ENCODE measurements at regions not wholly inside any gene's neighbourhood (a gene's known extent, or its start where the extent isn't known, plus 50 kb on each side); places are given as distances from the start of the nearest gene placed in this dataset.

DNA sequence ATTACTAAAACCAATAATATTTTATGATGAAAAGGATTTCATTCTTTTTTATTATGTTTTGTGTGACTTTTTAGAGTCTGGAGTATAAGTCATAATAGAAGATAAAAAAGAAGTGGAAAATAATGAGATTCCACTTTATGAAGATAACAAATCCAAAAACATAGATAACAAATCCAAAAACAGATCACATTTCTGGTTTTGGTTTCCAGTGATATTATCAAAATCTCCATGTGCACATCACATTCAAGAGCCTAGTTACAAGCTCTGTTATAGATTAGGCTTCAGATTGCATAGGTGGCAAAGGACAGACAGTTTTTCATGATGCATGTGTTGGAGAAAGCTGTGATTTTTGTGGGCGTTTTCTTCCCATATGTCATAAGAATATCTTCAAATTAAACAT lies 648.2 kb downstream of the STK39 start:
- TF ChIP-seq, protein P1, sequence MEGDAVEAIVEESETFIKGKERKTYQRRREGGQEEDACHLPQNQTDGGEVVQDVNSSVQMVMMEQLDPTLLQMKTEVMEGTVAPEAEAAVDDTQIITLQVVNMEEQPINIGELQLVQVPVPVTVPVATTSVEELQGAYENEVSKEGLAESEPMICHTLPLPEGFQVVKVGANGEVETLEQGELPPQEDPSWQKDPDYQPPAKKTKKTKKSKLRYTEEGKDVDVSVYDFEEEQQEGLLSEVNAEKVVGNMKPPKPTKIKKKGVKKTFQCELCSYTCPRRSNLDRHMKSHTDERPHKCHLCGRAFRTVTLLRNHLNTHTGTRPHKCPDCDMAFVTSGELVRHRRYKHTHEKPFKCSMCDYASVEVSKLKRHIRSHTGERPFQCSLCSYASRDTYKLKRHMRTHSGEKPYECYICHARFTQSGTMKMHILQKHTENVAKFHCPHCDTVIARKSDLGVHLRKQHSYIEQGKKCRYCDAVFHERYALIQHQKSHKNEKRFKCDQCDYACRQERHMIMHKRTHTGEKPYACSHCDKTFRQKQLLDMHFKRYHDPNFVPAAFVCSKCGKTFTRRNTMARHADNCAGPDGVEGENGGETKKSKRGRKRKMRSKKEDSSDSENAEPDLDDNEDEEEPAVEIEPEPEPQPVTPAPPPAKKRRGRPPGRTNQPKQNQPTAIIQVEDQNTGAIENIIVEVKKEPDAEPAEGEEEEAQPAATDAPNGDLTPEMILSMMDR (IDR thresholded peaks at IDR 0.05; ENCODE audit: insufficient read depth, low read depth, low read length, missing control alignments): no peak
- DNase-seq (ENCODE audit: low read depth): no peak
- no peak overlapping the region for H3K4me3 ChIP-seq (ENCODE audit: low read depth, low read length)

DNA sequence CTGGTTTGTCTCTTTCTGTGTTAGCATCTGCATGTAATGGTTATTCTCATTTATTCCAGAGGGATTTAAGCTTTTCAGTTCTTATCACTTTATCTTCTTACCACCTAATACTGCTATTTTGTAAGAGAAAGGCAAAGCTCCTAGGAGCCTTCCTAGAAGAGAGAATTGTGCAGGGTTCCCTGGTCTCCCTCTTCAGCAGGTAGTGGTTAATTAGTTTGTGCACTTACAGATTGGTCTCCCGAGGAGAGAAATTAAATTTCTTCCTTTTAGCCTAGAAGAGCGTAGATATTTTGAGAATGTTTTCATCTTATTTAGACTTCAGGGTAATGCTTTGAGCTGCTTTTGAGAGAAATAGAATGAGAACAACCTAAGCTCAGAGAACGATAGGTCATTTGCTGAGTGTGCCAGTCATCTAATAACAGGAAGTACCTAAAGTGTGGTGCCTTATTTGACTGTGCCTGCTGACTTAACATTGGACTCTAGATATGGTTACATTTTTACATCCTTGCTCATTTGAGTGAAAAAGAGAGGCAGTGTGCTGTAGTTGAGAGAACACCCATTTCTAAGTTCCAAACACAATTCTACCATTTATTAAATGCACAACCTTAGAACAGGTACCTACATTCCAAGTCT lies 651.4 kb downstream of the STK39 start:
- peak; percentile 4 for DNase-seq (ENCODE audit: low read depth)

DNA sequence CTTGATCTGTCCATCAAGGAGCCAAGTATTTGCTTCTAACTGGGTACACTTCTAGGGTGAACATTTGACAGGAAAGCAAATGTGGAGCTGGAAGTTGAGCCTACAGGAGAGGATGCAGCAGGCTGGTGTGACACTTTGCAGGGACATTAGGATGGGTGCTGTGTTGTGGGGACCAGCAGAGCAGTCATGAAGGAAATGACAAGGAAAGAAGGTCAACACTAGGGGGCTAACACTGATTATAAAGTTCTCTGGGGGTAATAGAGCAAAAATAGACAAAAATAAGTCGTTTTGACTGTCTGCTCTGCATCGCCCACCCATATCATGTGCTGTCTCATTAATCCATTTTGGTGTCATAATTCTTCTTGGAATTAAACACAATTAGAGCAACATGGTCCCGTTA lies 652.4 kb downstream of the STK39 start:
- no peak for DNase-seq (ENCODE audit: low read depth)
- H3K4me3 ChIP-seq (ENCODE audit: low read depth, low read length): no peak overlapping the region
- TF ChIP-seq, protein P1 (IDR thresholded peaks at IDR 0.05; ENCODE audit: insufficient read depth, low read depth, low read length, missing control alignments): no peak

More for the DNA sequence above, 651.4 kb downstream of the STK39 start:
- no peak overlapping the region for H3K4me3 ChIP-seq (ENCODE audit: low read depth, low read length)
- TF ChIP-seq, protein P1 (IDR thresholded peaks at IDR 0.05; ENCODE audit: insufficient read depth, low read depth, low read length, missing control alignments): no peak

DNA sequence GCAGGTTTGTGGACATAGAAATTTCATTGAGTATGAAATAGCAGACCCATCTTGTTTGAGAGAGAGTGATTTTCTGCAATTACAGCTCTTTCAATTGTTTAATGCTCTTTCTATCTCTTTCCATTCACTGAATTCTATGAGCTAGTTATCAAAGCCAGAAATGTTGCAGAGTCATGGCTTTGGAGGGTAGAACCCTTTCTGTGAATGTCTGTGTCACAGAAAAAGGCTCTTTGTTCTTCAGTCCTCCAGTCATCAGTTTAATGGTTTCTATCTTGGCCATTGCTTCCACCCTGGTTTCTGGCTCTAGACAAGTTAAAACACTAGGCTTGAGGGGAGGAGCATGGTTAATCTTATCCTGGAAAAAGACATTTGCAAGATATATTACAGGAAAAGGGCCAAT lies 655.0 kb downstream of the STK39 start:
- no peak for DNase-seq (ENCODE audit: low read depth)
- H3K4me3 ChIP-seq (ENCODE audit: low read depth, low read length): no peak overlapping the region
- TF ChIP-seq, protein P1 (IDR thresholded peaks at IDR 0.05; ENCODE audit: insufficient read depth, low read depth, low read length, missing control alignments): no peak

DNA sequence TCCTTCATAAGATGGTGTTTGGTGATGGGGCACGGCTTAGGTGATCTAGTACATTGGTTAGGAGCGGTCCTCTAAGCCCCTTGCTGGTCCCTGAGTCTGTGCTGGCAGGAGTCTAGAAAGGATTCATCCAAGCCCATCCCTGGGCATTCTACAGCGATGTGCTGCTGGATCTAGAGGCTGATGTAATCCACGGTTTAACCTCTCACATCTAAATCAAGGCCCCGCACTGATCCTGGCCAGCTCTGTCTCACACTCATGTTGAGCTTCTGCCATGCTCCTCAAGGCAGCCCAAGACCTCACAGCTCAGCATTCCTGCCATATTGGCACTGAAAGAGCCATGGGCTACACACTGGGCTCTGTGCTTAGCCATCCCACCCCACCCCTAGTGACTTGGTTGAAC lies 664.8 kb downstream of the STK39 start:
- no peak for DNase-seq (ENCODE audit: low read depth)
- no peak overlapping the region for H3K4me3 ChIP-seq (ENCODE audit: low read depth, low read length)
- TF ChIP-seq, protein P1 (IDR thresholded peaks at IDR 0.05; ENCODE audit: insufficient read depth, low read depth, low read length, missing control alignments): no peak

DNA sequence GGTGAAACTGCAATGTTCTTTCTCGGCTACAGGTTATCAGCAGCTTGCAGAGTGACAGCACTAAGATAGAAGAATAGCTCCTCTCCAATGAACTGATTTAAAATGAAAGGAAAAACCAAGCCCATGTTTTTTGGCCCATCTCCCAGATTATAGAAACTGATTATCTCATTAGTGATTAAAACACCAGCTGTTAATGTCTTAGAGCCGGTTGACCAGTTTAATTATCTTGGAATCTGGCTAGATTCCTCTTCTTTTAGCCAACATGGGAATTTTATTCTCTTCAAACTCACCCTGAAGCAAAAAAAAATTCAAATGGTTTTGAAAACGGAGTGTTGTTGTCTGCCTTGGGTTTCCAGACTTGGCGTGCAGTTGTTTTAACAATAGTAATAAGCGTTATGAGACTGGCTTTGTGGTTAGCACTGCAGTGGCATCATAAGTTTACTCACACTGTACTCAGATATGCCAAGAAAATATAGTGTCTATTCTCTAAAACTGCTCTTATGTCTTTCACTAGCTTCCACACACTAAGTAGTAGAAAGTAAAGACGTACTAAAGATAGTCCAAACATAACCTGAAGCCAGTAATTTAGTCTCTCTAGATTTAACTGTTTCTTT lies 665.3 kb downstream of the STK39 start:
- DNase-seq (ENCODE audit: low read depth): no peak
- no peak overlapping the region for H3K4me3 ChIP-seq (ENCODE audit: low read depth, low read length)
- TF ChIP-seq, protein P1 (IDR thresholded peaks at IDR 0.05; ENCODE audit: insufficient read depth, low read depth, low read length, missing control alignments): no peak

DNA sequence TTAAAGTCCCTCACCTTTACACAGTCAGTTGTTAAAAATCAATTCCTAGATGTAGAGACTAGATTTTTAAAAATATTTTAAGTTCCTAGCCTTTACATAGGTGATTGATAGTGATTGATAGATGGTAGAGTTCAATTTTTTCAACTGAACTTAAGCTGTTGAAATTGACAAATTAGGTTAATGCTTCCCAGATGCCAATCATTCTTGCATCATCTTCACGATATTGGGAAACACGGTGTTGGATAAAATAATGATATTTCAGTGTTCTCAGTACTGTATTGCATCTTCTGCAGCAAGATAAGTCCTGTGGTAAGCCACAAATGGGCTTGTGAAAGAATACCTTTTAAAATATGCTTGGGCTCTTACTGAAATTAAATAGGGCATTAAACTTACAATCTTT lies 667.6 kb downstream of the STK39 start:
- no peak overlapping the region for H3K4me3 ChIP-seq (ENCODE audit: low read depth, low read length)
- DNase-seq (ENCODE audit: low read depth): no peak
- TF ChIP-seq, protein P1 (IDR thresholded peaks at IDR 0.05; ENCODE audit: insufficient read depth, low read depth, low read length, missing control alignments): no peak
